Activated naive CD8-positive, alpha-beta T cell (primary cell): ENCODE measurements at regions not wholly inside any gene's neighbourhood (a gene's known extent, or its start where the extent isn't known, plus 50 kb on each side); places are given as distances from the start of the nearest gene placed in this dataset.
"Not testable (repeated sequence)": the region's sequence is repeated elsewhere in the genome, so short reads cannot be mapped to it uniquely, and the experiment has no call there.

Experiments
- H3K27ac Mint-ChIP-seq: one replicate; pipeline ENCODE4 v1.8.0; 2021; ENCODE audit warnings: mixed read lengths
- H3K27me3 Mint-ChIP-seq: one replicate; pipeline ENCODE4 v1.8.0; 2021; ENCODE audit warnings: mixed read lengths
- H3K36me3 Mint-ChIP-seq: one replicate; pipeline ENCODE4 v1.8.0; 2021; ENCODE audit warnings: mixed read lengths
- H3K4me1 Mint-ChIP-seq: one replicate; pipeline ENCODE4 v1.8.0; 2021; ENCODE audit warnings: low read depth, mixed read lengths
- H3K4me3 Mint-ChIP-seq: one replicate; pipeline ENCODE4 v1.8.0; 2021; ENCODE audit warnings: mild to moderate bottlenecking, mixed read lengths
- H3K9me3 Mint-ChIP-seq: one replicate; pipeline ENCODE4 v1.8.0; 2021; ENCODE audit warnings: low read depth, mixed read lengths

DNA sequence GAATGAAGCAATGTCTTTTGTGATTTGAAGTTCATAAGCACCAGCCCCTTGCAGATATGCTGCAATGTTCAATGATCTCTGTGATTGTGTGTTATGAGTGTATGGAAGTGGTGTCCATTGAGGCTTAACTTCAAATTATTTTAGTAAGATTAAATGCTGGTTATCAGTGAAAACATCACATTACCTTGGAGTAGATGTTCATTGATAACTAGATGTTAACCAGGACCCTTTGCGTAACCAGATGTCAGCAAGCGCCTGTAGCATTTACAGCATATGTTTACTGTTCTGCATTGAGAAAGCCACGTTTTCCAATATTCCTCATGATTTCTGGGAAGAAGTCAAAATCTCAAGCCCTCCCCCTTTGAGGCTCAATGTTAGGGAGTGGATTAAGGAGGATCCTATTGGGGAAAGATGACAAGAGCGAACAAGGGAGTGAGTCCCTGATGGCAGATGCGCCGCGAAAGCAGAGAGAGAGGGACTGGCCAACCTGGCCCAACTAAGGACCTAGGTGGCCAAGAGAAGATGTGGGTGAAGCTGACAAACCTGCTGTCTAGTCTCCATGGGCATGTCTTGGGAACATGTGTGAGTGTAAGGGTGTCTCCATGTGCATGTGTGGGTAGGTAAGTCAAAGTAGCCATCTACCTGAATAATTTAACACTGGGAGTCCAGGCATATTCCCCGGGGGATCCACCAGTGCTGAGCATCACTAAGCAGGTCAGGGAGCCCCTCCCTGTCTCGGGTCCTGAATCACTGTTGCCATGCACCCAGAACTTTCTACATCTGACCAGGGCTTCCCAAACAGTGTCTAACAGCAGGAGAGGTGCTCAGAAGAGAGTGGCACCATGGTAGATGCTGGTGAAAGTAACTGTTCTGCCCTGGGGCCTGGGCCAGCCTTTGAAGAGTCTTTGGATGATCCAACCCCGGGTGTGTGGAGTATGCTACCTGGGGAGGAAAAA, 141.6 kb upstream of the GDF10 start:
- H3K27ac Mint-ChIP-seq, result no peak overlapping the region
- peaks cover 16% of the 10 kb centered on the region for H3K9me3 Mint-ChIP-seq
- H3K4me1 Mint-ChIP-seq, result peaks cover 1% of the 10 kb centered on the region
- peaks cover 6% of the 10 kb centered on the region for H3K36me3 Mint-ChIP-seq
- H3K4me3 Mint-ChIP-seq, result no peak overlapping the region
- no peaks in the 10 kb centered on the region for H3K27me3 Mint-ChIP-seq

DNA sequence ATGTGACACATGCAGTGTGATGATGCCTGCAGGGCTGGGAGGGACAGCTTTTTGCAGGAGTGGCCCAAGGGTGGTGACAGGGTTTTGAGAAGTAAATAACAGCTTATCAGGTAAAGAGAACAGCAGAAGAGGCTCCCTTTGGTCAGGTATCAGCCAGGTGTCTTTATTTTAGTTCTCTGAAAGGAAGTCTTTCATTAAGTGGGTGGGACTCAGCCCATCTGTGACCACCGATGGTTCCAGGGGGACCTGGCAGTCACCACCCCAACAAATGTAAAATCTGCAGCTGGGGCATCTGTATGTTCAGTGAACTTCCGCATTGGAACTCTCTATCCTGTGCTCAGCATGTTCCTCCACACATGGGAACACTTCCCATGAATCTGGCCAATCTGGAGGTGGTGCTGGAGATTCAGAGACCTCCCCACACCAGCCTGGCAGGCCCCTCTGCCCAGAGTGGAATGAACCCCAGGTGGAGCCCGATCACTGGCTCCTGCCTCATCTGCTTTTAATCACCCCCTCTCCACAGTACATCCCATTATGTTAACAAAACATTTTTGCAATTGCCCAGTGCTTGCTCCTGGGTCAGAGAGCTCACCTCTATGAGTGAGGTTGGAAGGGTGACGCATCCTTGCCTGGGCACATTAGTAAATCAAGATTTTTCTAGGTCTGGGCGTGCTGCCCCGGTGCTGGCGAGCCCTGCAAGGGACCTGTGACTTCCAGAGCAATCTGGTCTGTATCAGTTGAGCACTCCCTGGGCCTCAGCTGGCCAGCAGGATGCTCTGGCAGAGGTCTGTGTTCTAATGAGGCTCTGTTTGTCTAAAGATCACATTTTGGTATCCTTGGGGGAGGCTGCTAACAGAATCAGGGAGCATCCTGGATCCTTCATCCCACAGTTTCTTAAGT, 140.4 kb upstream of the GDF10 start:
- H3K4me1 Mint-ChIP-seq, result peaks cover 4% of the 10 kb centered on the region
- H3K9me3 Mint-ChIP-seq, result peaks cover 12% of the 10 kb centered on the region
- H3K36me3 Mint-ChIP-seq, result peaks cover 6% of the 10 kb centered on the region
- no peak overlapping the region for H3K27ac Mint-ChIP-seq
- no peaks in the 10 kb centered on the region for H3K27me3 Mint-ChIP-seq
- H3K4me3 Mint-ChIP-seq, result no peak overlapping the region

DNA sequence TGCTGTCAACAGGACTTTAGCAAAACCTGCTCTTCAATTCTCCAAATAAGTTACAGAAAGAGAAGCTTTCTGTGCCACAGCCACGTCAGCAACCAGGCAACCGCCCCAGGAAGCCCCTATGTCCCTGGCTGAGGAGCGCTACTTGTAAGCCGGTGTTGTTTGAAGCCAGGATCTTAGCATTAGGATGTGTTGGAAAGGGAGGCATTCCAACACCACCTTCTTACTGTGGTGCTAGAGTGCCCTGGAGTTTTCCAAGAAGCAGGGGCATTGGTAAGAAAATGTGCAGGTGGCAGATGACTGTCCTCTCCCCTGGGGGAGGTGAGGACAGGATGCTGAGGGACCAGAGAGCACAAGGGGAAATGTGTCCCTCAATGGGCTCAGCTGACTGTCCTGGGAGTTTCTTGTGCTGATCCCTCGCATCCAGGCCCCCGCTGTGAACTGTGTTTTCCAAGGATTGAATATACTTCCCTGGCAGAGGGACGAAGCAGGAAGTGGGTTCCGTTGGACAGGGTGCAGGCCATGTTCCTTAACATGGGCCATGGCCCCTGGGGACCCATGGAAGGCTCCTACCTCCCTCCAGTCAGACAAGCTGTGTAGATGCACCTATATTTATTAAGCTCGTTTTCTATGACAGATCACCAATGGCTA, 139.6 kb upstream of the GDF10 start:
- no peak overlapping the region for H3K27ac Mint-ChIP-seq
- no peak overlapping the region for H3K4me3 Mint-ChIP-seq
- peaks cover 7% of the 10 kb centered on the region for H3K9me3 Mint-ChIP-seq
- H3K27me3 Mint-ChIP-seq, result no peaks in the 10 kb centered on the region
- peaks cover 6% of the 10 kb centered on the region for H3K36me3 Mint-ChIP-seq
- H3K4me1 Mint-ChIP-seq, result peaks cover 12% of the 10 kb centered on the region

DNA sequence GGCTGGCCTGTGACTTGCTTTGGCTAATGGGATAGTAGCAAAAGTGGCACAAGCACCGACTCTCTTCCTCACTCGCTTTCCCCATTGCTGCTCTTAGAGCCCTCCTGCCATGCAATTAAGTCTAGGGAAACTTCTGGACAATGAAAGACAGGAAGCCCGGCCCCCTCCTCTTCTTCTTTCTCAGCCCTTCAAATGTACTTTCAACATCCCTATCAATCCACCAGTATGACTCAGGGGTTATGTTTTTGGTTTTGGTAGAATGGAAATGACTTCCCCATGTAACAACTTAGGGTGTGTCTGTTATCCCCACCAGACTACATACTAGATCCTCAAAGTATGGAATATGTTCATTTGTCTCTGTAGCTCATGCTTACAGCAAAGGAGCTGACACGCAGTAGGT, 139.0 kb upstream of the GDF10 start:
- Mint-ChIP-seq H3K36me3 (peaks cover 3% of the 10 kb centered on the region), H3K9me3 (peaks cover 1% of the 10 kb centered on the region), H3K27me3 (no peaks in the 10 kb centered on the region), H3K27ac (no peak overlapping the region), H3K4me1 (peaks cover 17% of the 10 kb centered on the region), H3K4me3 (no peak overlapping the region)

DNA sequence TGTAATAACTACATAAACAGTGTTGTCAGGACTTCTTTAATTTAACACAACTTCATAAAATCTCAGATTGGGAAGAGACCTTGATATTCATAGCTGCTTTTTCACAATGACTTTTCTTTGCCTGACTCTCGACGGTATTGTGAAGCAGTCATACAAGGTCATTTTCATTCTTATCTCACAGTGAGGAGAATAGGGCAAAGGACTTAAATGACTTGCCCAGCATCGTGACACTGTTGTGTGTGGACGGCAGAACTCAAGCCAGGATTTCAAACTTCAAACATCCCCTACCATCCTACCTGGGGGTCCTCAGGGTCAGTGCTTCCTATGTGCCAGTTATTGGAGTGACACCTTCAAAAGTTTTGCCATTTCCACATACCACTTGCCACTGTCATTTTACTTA, 138.5 kb upstream of the GDF10 start:
- H3K36me3 Mint-ChIP-seq, result peaks cover 1% of the 10 kb centered on the region

DNA sequence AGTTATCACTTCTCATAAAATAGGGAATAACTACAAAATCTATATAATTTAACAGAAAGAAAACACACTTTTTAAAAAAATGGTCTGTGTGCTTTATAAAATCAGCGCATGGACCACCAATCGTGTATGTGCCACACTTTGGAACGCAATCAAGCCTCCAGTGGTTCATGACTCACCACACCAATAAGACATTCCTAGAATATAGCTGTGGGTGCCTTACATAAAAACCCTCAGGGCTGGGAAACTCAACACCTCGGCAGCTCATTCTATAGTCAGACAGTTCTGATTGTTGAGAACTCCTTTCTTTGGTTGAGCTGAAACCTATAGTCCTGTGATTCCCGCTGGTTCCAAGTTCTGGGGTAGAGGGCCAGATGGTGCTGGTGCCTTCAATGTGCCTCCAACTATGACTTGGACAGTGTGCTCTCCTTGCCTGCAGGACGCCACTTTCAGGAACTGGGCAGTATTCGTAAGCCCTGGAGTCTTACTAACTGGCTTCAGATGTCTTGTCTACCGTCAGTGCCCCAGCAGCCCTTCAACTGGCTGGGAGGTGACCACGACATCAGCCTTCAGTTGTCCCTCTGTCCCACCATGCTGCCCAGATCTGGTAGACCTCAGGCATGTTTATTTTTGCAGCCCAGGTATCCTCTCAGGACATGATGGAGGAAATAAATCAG, 135.7 kb upstream of the GDF10 start:
- Mint-ChIP-seq H3K4me3 (no peak overlapping the region), H3K4me1 (peaks cover 32% of the 10 kb centered on the region), H3K36me3 (no peaks in the 10 kb centered on the region), H3K9me3 (no peaks in the 10 kb centered on the region), H3K27ac (peak overlapping the region; percentile 96), H3K27me3 (no peaks in the 10 kb centered on the region)

More for the DNA sequence above, 138.5 kb upstream of the GDF10 start:
- Mint-ChIP-seq H3K4me1 (peaks cover 22% of the 10 kb centered on the region), H3K27ac (peak overlapping the region; percentile 7), H3K4me3 (no peak overlapping the region), H3K27me3 (no peaks in the 10 kb centered on the region), H3K9me3 (no peaks in the 10 kb centered on the region)

DNA sequence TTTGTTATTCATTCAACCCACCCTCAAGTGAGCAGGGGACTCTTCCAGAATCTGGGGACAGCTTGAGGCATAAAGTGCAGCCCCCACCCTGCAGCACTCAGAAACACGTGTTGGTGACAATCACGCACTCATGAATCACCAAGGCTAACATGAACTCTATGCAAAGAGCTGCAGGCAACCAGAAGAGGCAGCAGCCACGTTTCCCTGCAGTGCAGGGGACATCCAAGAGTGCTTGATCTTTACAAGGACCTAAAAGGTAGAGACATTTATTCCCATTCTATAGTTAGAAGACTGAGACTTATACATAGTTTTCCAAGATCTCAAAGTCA, 135.2 kb upstream of the GDF10 start:
- peak overlapping the region; percentile 80 for H3K4me3 Mint-ChIP-seq
- no peaks in the 10 kb centered on the region for H3K9me3 Mint-ChIP-seq
- no peaks in the 10 kb centered on the region for H3K27me3 Mint-ChIP-seq
- no peaks in the 10 kb centered on the region for H3K36me3 Mint-ChIP-seq
- peak overlapping the region; percentile 96 for H3K27ac Mint-ChIP-seq
- H3K4me1 Mint-ChIP-seq, result peaks cover 32% of the 10 kb centered on the region

DNA sequence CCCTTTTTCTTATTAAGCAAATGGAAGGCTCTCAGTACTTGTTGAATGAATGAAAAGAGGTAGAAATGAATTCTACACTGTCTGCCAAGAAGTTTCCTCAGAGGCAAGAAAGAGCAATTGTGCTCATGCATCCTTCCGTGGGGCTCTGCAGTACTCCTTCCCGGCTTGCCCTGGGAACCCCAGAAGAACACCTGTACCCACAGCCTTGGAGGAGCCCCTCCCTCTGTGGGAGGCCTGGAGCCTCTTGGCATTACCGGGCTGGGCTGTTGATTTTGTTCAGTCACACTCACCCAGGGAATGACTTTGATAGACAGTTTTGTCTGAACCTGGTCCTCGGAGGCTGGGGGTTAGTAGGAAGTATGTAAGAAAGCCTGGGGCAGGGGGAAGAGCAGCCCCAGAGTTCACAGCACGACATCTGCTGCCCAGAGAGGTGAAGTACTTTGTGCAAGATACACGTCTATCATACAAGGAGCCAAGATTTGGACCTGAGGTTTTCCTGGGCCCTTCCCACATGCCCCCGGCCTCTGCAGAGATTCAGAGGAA, 134.8 kb upstream of the GDF10 start:
- peaks cover 32% of the 10 kb centered on the region for H3K4me1 Mint-ChIP-seq
- no peaks in the 10 kb centered on the region for H3K9me3 Mint-ChIP-seq
- no peaks in the 10 kb centered on the region for H3K27me3 Mint-ChIP-seq
- peak overlapping the region; percentile 80 for H3K4me3 Mint-ChIP-seq
- H3K27ac Mint-ChIP-seq, result peak overlapping the region; percentile 96
- no peaks in the 10 kb centered on the region for H3K36me3 Mint-ChIP-seq

DNA sequence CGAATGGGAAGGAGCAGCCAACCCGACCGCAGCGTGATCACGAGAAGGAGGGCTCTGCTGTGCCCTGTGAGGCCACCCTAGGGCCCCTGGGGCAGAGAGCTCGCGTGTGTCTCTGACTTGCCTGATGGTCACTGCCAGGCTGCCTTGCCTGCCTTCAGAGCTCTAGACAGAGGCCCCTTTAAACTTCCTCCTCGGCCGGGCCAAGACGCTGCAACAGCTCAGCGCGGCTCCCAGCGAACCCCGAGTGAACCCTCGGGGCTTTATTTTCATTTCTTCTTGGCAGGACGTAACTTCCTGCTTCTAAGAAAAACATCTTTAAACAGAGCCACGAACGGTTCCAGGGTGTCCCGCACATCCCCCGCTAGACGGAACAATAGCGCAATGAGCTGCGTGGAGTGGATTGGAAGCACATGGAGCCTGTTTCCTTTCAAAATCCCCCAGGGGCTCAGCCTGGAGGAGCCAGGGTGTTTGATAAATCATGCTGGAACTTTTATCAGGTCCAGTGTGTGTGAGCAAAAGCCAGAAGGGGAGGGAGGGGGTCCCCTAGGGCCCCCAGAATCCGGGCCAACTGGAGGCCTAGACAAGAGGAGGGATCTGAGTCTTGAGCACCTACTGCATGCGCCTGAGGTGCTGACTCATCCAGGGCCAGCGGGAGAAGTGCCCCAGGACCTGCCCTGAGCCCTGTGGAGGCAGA, 134.1 kb upstream of the GDF10 start:
- Mint-ChIP-seq H3K36me3 (no peaks in the 10 kb centered on the region), H3K27ac (peak overlapping the region; percentile 96), H3K27me3 (no peaks in the 10 kb centered on the region), H3K4me3 (peak overlapping the region; percentile 80), H3K9me3 (no peaks in the 10 kb centered on the region), H3K4me1 (peaks cover 32% of the 10 kb centered on the region)

DNA sequence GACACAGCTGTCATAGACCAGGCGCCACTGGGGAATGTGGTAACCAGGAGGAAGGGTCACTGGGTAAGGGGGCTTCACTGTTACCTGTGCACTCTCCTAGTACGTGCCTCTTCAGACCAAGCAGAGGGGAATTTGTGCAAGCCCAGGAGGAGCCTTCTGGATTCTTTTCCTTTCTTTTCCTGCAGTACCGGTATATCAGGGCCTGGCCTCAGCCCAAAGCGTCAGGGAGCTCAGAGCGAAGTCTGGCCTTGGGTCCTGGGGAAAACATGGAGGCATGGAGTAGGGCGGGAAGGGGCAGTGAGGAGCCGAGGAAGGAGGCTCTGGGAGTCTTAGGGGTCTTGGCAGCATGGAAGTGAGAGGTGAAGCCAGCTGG, 133.6 kb upstream of the GDF10 start:
- Mint-ChIP-seq H3K27me3 (no peaks in the 10 kb centered on the region), H3K9me3 (no peaks in the 10 kb centered on the region), H3K27ac (peak overlapping the region; percentile 96), H3K4me3 (peak overlapping the region; percentile 80), H3K36me3 (no peaks in the 10 kb centered on the region), H3K4me1 (peaks cover 32% of the 10 kb centered on the region)

DNA sequence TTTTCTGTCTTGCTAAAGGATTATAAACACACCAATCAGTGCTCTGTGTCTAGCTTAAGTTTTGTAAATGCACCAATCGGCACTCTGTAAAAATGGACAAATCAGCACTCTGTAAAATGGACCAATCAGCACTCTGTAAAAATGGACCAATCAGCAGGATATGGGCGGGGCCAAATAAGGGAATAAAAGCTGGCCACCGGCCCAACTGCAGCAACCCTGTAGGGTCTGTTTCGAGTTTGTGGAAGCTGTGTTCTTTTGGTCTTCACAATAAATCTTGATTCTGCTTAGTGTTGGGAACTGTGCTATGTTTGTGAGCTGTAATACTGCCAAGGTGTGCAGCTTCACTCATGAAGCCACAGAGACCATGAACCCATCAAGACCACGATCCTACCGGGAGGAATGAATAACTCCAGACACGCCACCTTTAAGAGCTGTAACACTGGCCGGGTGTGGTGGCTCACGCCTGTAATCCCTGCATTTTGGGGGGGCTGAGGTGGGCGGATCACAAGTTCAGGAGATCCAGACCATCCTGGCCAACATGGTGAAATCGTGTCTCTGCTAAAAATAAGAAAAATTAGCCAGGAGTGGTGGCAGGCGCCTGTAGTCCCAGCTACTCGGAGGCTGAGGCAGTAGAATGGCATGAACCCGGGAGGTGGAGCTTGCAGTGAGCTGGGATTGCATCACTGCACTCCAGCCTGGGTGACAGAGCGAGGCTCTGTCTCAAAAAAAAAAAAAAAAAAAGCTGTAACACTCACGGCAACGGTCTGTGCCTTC, 133.0 kb upstream of the GDF10 start:
- not testable (repeated sequence) for H3K27me3 Mint-ChIP-seq, H3K36me3 Mint-ChIP-seq, H3K9me3 Mint-ChIP-seq
- Mint-ChIP-seq H3K4me1 (peaks cover 32% of the 10 kb centered on the region), H3K4me3 (peak overlapping the region; percentile 80), H3K27ac (peak overlapping the region; percentile 96)

DNA sequence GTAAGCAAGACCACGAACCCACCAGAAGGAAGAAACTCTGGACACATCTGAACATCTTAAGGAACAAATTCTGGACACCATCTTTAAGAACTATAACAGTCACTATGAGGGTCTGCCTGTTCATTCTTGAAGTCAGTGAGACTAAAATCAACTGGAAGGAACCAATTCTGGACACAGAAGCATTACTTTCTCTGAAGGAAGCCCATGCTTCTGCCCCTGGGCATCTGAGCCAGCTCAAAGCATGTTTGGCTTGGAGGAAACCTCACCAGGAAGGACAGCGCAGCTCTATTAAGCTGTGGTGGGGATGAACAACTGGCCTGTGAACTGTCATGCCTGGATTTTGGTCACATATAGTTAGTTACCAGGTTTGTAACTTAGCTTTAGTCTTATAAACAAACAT, 132.4 kb upstream of the GDF10 start:
- peaks cover 32% of the 10 kb centered on the region for H3K4me1 Mint-ChIP-seq
- peak overlapping the region; percentile 34 for H3K27ac Mint-ChIP-seq
- no peaks in the 10 kb centered on the region for H3K27me3 Mint-ChIP-seq
- H3K9me3 Mint-ChIP-seq, result peaks cover 4% of the 10 kb centered on the region
- no peak overlapping the region for H3K4me3 Mint-ChIP-seq
- H3K36me3 Mint-ChIP-seq, result no peaks in the 10 kb centered on the region

DNA sequence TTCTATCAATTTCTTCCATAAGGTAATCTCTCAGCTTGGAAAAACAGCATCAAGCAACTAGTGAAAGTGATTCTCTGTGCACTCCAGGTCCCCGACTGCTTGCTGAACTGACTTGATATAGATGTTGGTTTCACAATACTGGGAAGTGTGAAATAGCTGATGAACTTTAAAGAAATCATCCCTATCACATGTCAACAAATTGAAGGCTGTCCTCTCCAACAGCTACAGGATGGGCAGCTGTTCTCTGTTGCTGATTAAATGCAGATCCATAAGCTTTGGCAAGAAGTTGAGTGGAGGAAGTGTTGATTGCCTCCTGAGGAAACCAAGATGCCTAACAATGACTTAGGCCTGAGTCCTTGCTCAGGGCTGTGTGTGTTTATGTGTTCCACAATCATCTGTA, 130.4 kb upstream of the GDF10 start:
- Mint-ChIP-seq H3K4me1 (peaks cover 28% of the 10 kb centered on the region), H3K27ac (no peak overlapping the region), H3K9me3 (peaks cover 4% of the 10 kb centered on the region), H3K27me3 (no peaks in the 10 kb centered on the region), H3K36me3 (no peaks in the 10 kb centered on the region), H3K4me3 (no peak overlapping the region)
